Frontal cortex (tissue), 3 donors: ENCODE measurements at regions not wholly inside any gene's neighbourhood (a gene's known extent, or its start where the extent isn't known, plus 50 kb on each side); places are given as distances from the start of the nearest gene placed in this dataset.
"Not testable (repeated sequence)": the region's sequence is repeated elsewhere in the genome, so short reads cannot be mapped to it uniquely, and the experiment has no call there.

ENCODE experiments used
- DNase-seq, 2 donors: peaks; one replicate each; pipeline ENCODE4 v3.0.0; 2012; ENCODE audit warnings: low spot score in 2 of 2
- FAIRE-seq: peaks from 2 replicates; lab custom pipeline; 2012; peaks lifted over from hg19 to GRCh38; lab: Jason Lieb, UNC
- donor health status: control.
- donor health status: control.
- donor health status: control.

GRCh38 chr13:67619351-67619994 lies 389.3 kb upstream of the PCDH9 start:
- DNase-seq (no peak), FAIRE-seq (no peak)

- peak; percentile 17 for FAIRE-seq
- no peak for DNase-seq
These were observed 384.4 kb upstream of the PCDH9 start for GRCh38 chr13:67614579-67614978.

- no peak for DNase-seq
- FAIRE-seq: no peak
These were observed 383.9 kb upstream of the PCDH9 start for GRCh38 chr13:67614013-67614412.

- FAIRE-seq: no peak
- DNase-seq: no peak
These were observed 358.5 kb upstream of the PCDH9 start for GRCh38 chr13:67588607-67589006.

- no peak for FAIRE-seq
- no peak for DNase-seq
These were observed 347.2 kb upstream of the PCDH9 start for GRCh38 chr13:67577361-67577760.

GRCh38 chr13:67574320-67575233 lies 344.4 kb upstream of the PCDH9 start:
- no peak for FAIRE-seq
- no peak for DNase-seq

GRCh38 chr13:67568205-67568604 lies 338.1 kb upstream of the PCDH9 start:
- no peak for DNase-seq
- no peak for FAIRE-seq

GRCh38 chr13:67557642-67558241 lies 327.6 kb upstream of the PCDH9 start:
- DNase-seq (no peak), FAIRE-seq (no peak)

- no peak for FAIRE-seq
- DNase-seq: no peak
These were observed 327.0 kb upstream of the PCDH9 start for GRCh38 chr13:67557118-67557517.

GRCh38 chr13:67554746-67555452 lies 324.8 kb upstream of the PCDH9 start:
- FAIRE-seq (no peak), DNase-seq (no peak)

GRCh38 chr13:67554286-67554685 lies 324.1 kb upstream of the PCDH9 start:
- FAIRE-seq (no peak), DNase-seq (no peak)

- DNase-seq: no peak
- no peak for FAIRE-seq
These were observed 319.2 kb upstream of the PCDH9 start for GRCh38 chr13:67549331-67549730.

- no peak for DNase-seq
- no peak for FAIRE-seq
These were observed 308.8 kb upstream of the PCDH9 start for GRCh38 chr13:67538906-67539305.

- FAIRE-seq (no peak), DNase-seq (no peak)
These were observed 290.8 kb upstream of the PCDH9 start for GRCh38 chr13:67520886-67521285.

- no peak for DNase-seq
- FAIRE-seq: no peak
These were observed 289.2 kb upstream of the PCDH9 start for GRCh38 chr13:67519356-67519755.

GRCh38 chr13:67518785-67519184 lies 288.6 kb upstream of the PCDH9 start:
- no peak for FAIRE-seq
- DNase-seq: no peak

- DNase-seq (no peak), FAIRE-seq (no peak)
These were observed 285.8 kb upstream of the PCDH9 start for GRCh38 chr13:67515895-67516294.

GRCh38 chr13:67509018-67509417 lies 278.9 kb upstream of the PCDH9 start:
- FAIRE-seq: no peak
- no peak for DNase-seq

GRCh38 chr13:67508275-67508674 lies 278.1 kb upstream of the PCDH9 start:
- not testable (repeated sequence) for FAIRE-seq

GRCh38 chr13:67506407-67506806 lies 276.3 kb upstream of the PCDH9 start:
- no peak for FAIRE-seq
- no peak for DNase-seq

More at GRCh38 chr13:67508275-67508674, 278.1 kb upstream of the PCDH9 start:
- not testable (repeated sequence) for DNase-seq
